ENCODE measurements at regions not wholly inside any gene's neighbourhood (a gene's known extent, or its start where the extent isn't known, plus 50 kb on each side); places are given as distances from the start of the nearest gene placed in this dataset.

DNA sequence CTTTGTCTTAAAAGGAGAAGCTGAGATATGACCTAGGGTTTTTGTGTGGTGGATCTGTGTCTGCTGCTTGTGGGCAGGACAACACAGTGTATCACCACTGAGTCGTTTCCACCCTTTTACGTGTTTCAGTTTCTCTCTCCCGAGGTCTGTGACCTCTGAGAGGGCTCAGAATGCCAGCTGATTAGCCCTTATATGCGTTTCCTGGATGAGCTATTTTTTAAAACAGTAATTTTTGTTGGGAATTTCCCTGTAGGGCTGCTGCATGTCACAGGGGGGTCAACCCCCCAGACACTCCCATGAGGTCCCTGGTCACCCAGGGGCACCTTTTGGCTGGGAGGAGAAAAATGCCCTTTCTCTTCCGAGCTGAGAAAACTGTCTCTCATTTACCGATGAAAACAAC, 170.4 kb upstream of the CASK start:
- TF ChIP-seq, protein P1, sequence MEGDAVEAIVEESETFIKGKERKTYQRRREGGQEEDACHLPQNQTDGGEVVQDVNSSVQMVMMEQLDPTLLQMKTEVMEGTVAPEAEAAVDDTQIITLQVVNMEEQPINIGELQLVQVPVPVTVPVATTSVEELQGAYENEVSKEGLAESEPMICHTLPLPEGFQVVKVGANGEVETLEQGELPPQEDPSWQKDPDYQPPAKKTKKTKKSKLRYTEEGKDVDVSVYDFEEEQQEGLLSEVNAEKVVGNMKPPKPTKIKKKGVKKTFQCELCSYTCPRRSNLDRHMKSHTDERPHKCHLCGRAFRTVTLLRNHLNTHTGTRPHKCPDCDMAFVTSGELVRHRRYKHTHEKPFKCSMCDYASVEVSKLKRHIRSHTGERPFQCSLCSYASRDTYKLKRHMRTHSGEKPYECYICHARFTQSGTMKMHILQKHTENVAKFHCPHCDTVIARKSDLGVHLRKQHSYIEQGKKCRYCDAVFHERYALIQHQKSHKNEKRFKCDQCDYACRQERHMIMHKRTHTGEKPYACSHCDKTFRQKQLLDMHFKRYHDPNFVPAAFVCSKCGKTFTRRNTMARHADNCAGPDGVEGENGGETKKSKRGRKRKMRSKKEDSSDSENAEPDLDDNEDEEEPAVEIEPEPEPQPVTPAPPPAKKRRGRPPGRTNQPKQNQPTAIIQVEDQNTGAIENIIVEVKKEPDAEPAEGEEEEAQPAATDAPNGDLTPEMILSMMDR (IDR thresholded peaks at IDR 0.05; ENCODE audit: control extremely low read depth, extremely low read depth): no peak
- Histone ChIP-seq H3K9ac (ENCODE audit: insufficient read depth in 1 of 2, low read length in 2 of 2) (no peak overlapping the region), H3K4me3 (no peak overlapping the region), H3K36me3 (ENCODE audit: control insufficient read depth in 4 of 4, insufficient read depth in 4 of 4, low read length in 4 of 4) (no peaks in the 10 kb centered on the region), H3K27ac (ENCODE audit: low read depth in 1 of 2, low read length in 1 of 2) (no peak overlapping the region), H3K27me3 (ENCODE audit: control insufficient read depth in 3 of 3, insufficient read depth in 3 of 3, low read length in 2 of 3) (peaks cover 0 to 27% (median 12%) of the 10 kb centered on the region in 3 donors), H3K4me1 (ENCODE audit: control insufficient read depth in 5 of 5, insufficient read depth in 5 of 5, low read length in 5 of 5) (no peaks in the 10 kb centered on the region), H3K9me3 (ENCODE audit: control insufficient read depth in 4 of 4, insufficient read depth in 3 of 4, low read length in 3 of 4) (no peaks in the 10 kb centered on the region)
- ATAC-seq (ENCODE audit: insufficient read depth, low FRiP score) (no peak), DNase-seq (no peak)
- 53 to 76% methylated on average over 6 of the region's 6 CpGs for WGBS, 2 donors

DNA sequence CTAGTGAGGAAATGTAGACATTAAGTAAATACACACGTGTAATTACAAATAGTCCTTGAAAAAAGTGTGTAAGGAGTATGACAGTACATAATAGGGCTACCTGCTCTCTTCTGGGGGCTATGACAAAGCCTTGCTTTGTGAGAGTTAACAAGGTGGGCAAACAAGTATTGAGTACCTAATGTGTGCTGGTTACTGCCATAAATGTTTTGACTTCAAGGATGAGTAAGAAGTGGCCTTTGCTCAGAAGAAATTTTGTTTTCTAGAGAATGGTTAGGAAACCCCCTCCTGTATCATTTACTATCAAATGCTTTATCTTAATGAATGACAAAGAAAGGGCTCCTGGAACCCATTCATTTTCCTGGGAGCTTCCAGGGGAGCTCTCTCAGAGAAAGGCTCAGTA, 167.0 kb upstream of the CASK start:
- Histone ChIP-seq H3K4me1 (ENCODE audit: control insufficient read depth in 5 of 5, insufficient read depth in 5 of 5, low read length in 5 of 5) (no peaks in the 10 kb centered on the region), H3K27ac (ENCODE audit: low read depth in 1 of 2, low read length in 1 of 2) (no peak overlapping the region), H3K36me3 (ENCODE audit: control insufficient read depth in 4 of 4, insufficient read depth in 4 of 4, low read length in 4 of 4) (no peaks in the 10 kb centered on the region), H3K9me3 (ENCODE audit: control insufficient read depth in 4 of 4, insufficient read depth in 3 of 4, low read length in 3 of 4) (no peaks in the 10 kb centered on the region), H3K27me3 (ENCODE audit: control insufficient read depth in 3 of 3, insufficient read depth in 3 of 3, low read length in 2 of 3) (peaks cover 0 to 31% (median 13%) of the 10 kb centered on the region in 3 donors), H3K9ac (ENCODE audit: insufficient read depth in 1 of 2, low read length in 2 of 2) (no peak overlapping the region), H3K4me3 (no peak overlapping the region)
- 44 to 82% methylated on average over 1 of the region's 1 CpG for WGBS, 2 donors
- no peak for ATAC-seq (ENCODE audit: insufficient read depth, low FRiP score)
- TF ChIP-seq, protein P1 (IDR thresholded peaks at IDR 0.05; ENCODE audit: control extremely low read depth, extremely low read depth): no peak
- no peak for DNase-seq

DNA sequence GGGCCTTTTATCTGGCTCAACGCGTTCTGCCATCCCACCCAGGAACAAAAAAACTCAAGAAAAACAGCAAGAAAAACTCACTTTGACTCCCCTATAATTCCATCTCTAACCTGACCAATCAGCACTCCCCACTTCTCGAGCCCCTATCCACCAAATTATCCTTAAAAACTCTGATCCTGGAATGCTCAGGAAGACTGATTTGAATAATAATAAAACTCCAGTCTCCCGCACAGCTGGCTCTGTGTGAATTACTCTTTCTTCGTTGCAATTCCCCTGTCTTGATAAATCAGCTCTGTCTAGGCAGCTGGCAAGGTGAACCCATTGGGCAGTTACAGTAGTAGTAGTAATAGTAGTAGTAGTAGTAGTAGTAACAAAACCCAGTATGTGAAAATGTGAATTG, 165.7 kb upstream of the CASK start:
- no peak overlapping the region for H3K27ac ChIP-seq (ENCODE audit: low read depth in 1 of 2, low read length in 1 of 2)
- no peak overlapping the region for H3K4me3 ChIP-seq
- DNase-seq (no peak), ATAC-seq (ENCODE audit: insufficient read depth, low FRiP score) (no peak)
- no peaks in the 10 kb centered on the region for H3K36me3 ChIP-seq (ENCODE audit: control insufficient read depth in 4 of 4, insufficient read depth in 4 of 4, low read length in 4 of 4)
- peaks cover 0 to 25% (median 11%) of the 10 kb centered on the region in 3 donors for H3K27me3 ChIP-seq (ENCODE audit: control insufficient read depth in 3 of 3, insufficient read depth in 3 of 3, low read length in 2 of 3)
- 65 to 97% methylated on average over 5 of the region's 5 CpGs for WGBS, 2 donors
- no peak overlapping the region for H3K9ac ChIP-seq (ENCODE audit: insufficient read depth in 1 of 2, low read length in 2 of 2)
- TF ChIP-seq, protein P1 (IDR thresholded peaks at IDR 0.05; ENCODE audit: control extremely low read depth, extremely low read depth): no peak
- H3K4me1 ChIP-seq (ENCODE audit: control insufficient read depth in 5 of 5, insufficient read depth in 5 of 5, low read length in 5 of 5): no peaks in the 10 kb centered on the region
- no peaks in the 10 kb centered on the region for H3K9me3 ChIP-seq (ENCODE audit: control insufficient read depth in 4 of 4, insufficient read depth in 3 of 4, low read length in 3 of 4)

DNA sequence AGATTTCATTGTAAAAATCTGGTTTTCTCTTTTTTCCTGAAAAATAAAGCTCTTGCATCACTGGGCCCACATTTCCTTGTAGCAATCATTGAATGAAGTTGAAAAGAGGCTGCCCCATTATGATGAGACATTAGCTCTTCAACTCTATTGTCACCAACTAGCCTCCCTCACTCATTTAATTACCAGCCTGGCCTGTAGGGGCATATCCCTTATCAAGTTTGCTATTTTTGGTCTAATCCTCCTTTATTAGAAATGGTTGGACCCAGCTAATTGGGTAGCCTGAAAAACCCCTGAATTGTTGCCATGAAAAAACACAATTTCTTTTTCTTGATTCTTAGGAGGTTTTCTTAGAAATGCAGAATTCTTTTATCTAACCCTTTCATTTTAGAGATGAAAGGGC, 164.6 kb upstream of the CASK start:
- H3K27ac ChIP-seq (ENCODE audit: low read depth in 1 of 2, low read length in 1 of 2): no peak overlapping the region
- no peak overlapping the region for H3K9ac ChIP-seq (ENCODE audit: insufficient read depth in 1 of 2, low read length in 2 of 2)
- TF ChIP-seq, protein P1 (IDR thresholded peaks at IDR 0.05; ENCODE audit: control extremely low read depth, extremely low read depth): no peak
- no peaks in the 10 kb centered on the region for H3K4me1 ChIP-seq (ENCODE audit: control insufficient read depth in 5 of 5, insufficient read depth in 5 of 5, low read length in 5 of 5)
- H3K36me3 ChIP-seq (ENCODE audit: control insufficient read depth in 4 of 4, insufficient read depth in 4 of 4, low read length in 4 of 4): no peaks in the 10 kb centered on the region
- DNase-seq (no peak), ATAC-seq (ENCODE audit: insufficient read depth, low FRiP score) (no peak)
- no peak overlapping the region for H3K4me3 ChIP-seq
- H3K9me3 ChIP-seq (ENCODE audit: control insufficient read depth in 4 of 4, insufficient read depth in 3 of 4, low read length in 3 of 4): no peaks in the 10 kb centered on the region
- H3K27me3 ChIP-seq (ENCODE audit: control insufficient read depth in 3 of 3, insufficient read depth in 3 of 3, low read length in 2 of 3): peaks cover 0 to 24% (median 11%) of the 10 kb centered on the region in 3 donors
